Caco-2 (cell line): ENCODE measurements at regions not wholly inside any gene's neighbourhood (a gene's known extent, or its start where the extent isn't known, plus 50 kb on each side); places are given as distances from the start of the nearest gene placed in this dataset.

Experiments used
- BruUV-seq: library from RNA; stranded (reverse); fragments of 400-500 nt; replicated peaks from 2 replicates; lab custom pipeline; 2021; lab: Mats Ljungman, UMichigan
- CTCF ChIA-PET: fragments of 300-600 bp; sonication (Branson Sonifier 250); formaldehyde crosslinking; loops from one replicate; lab custom pipeline; 2022; ENCODE audit warnings: antibody characterized with exemption; lab: Charles Lee
- POLR2A ChIA-PET: fragments of 300-600 bp; sonication (Branson Sonifier 250); formaldehyde crosslinking; loops from one replicate; lab custom pipeline; 2022; ENCODE audit warnings: antibody characterized with exemption; lab: Charles Lee
- DNase-seq, 2 experiments: peaks; one replicate each; pipeline versions ENCODE4 v3.0.0 to v3.0.0-alpha.2; 2020 to 2022
- H3K27me3 ChIP-seq: replicated peaks from 2 replicates; pipeline ENCODE4 v1.6.0; 2011; ENCODE audit warnings: low read length; ENCODE audit not compliant: control insufficient read depth, insufficient read depth
- H3K36me3 ChIP-seq: 2 replicates; pipeline ENCODE4 v1.5.1; 2011; ENCODE audit warnings: low read length; ENCODE audit not compliant: control insufficient read depth, insufficient read depth
- H3K4me1 ChIP-seq: fragments of 250-450 bp; sonication (Bioruptor Pico); 2 replicates; pipeline ENCODE4 v1.5.1; 2020; ENCODE audit warnings: mild to moderate bottlenecking
- H3K4me3 ChIP-seq: 2 replicates; pipeline ENCODE4 v1.5.1; 2011; ENCODE audit warnings: low read depth, mild to moderate bottlenecking, control low read depth, low read length
- H3K9me3 ChIP-seq: fragments of 250-450 bp; sonication (Bioruptor Pico); 2 replicates; pipeline ENCODE4 v1.5.1; 2020; ENCODE audit warnings: mild to moderate bottlenecking, moderate library complexity
- H3K27ac Mint-ChIP-seq: one replicate; pipeline ENCODE4 v1.8.0; 2022; ENCODE audit warnings: mixed read lengths; ENCODE audit not compliant: unreplicated experiment
- H3K27me3 Mint-ChIP-seq: one replicate; pipeline ENCODE4 v1.8.0; 2022; ENCODE audit warnings: mixed read lengths; ENCODE audit not compliant: insufficient read depth, unreplicated experiment
- H3K36me3 Mint-ChIP-seq: one replicate; pipeline ENCODE4 v1.8.0; 2022; ENCODE audit warnings: mild to moderate bottlenecking, mixed read lengths; ENCODE audit not compliant: insufficient read depth, unreplicated experiment
- H3K4me1 Mint-ChIP-seq: one replicate; pipeline ENCODE4 v1.8.0; 2022; ENCODE audit warnings: low read depth, mixed read lengths; ENCODE audit not compliant: unreplicated experiment
- H3K4me3 Mint-ChIP-seq: one replicate; pipeline ENCODE4 v1.8.0; 2022; ENCODE audit warnings: mild to moderate bottlenecking, moderate library complexity, mixed read lengths; ENCODE audit not compliant: unreplicated experiment
- H3K9me3 Mint-ChIP-seq: one replicate; pipeline ENCODE4 v1.8.0; 2022; ENCODE audit warnings: mixed read lengths; ENCODE audit not compliant: unreplicated experiment
- CTCF ChIP-seq, 2 experiments: fragments of 200-600 bp in 1 of 2; IDR thresholded peaks; 1 replicate in 1 of 2; 2 replicates in 1 of 2; pipeline versions ENCODE4 v1.5.1 to v1.8.0; 2011 to 2022; ENCODE audit warnings: antibody characterized with exemption in 1 of 2, control low read depth in 1 of 2, inconsistent platforms in 1 of 2, low read depth in 1 of 2, low read length in 1 of 2, mild to moderate bottlenecking in 1 of 2, moderate library complexity in 1 of 2; ENCODE audit not compliant: insufficient read depth in 1 of 2, severe bottlenecking in 1 of 2, unreplicated experiment in 1 of 2
- intact Hi-C: fragments of 100-400 bp; cut with micrococcal nuclease; formaldehyde crosslinking; loops from one replicate; pipeline ENCODE4 v1.10.0; 2022; ENCODE audit not compliant: unreplicated experiment

- Histone ChIP-seq H3K36me3 (no peaks in the 10 kb centered on the region), H3K4me3 (no peak overlapping the region), H3K4me1 (no peaks in the 10 kb centered on the region), H3K9me3 (no peaks in the 10 kb centered on the region), H3K27me3 (no peaks in the 10 kb centered on the region)
- Mint-ChIP-seq H3K9me3 (peaks cover 6% of the 10 kb centered on the region), H3K27me3 (peaks cover 8% of the 10 kb centered on the region), H3K36me3 (no peaks in the 10 kb centered on the region), H3K27ac (no peak overlapping the region), H3K4me1 (no peaks in the 10 kb centered on the region), H3K4me3 (no peak overlapping the region)
- no peak for TF ChIP-seq CTCF (IDR thresholded peaks at IDR 0.05; ENCODE audit: insufficient read depth in 1 of 2, low read depth in 1 of 2, low read length in 1 of 2, severe bottlenecking in 1 of 2, unreplicated experiment in 1 of 2)
- POLR2A ChIA-PET, result no interaction called here
- intact Hi-C loops, result no loop called here
- DNase-seq, result no peak
- BruUV-seq, result no TSS peak
- CTCF ChIA-PET, result no interaction called here
Observed at GRCh38 chr3:28765194-28765593, 416.6 kb upstream of the AZI2 start.

GRCh38 chr3:28768439-28768838, 419.8 kb upstream of the AZI2 start:
- POLR2A ChIA-PET, result interaction anchor here (0.6 kb wide), 1 partner anchor 61 kb away, joined by 5 read pairs; no protein-coding TSS in a partner anchor
- DNase-seq, result no peak
- Mint-ChIP-seq H3K4me3 (no peak overlapping the region), H3K27ac (no peak overlapping the region), H3K27me3 (peaks cover 8% of the 10 kb centered on the region), H3K36me3 (no peaks in the 10 kb centered on the region), H3K9me3 (peaks cover 15% of the 10 kb centered on the region), H3K4me1 (no peaks in the 10 kb centered on the region)
- intact Hi-C loops, result no loop called here
- Histone ChIP-seq H3K9me3 (no peaks in the 10 kb centered on the region), H3K36me3 (no peaks in the 10 kb centered on the region), H3K27me3 (no peaks in the 10 kb centered on the region), H3K4me1 (no peaks in the 10 kb centered on the region), H3K4me3 (no peak overlapping the region)
- no TSS peak for BruUV-seq
- TF ChIP-seq CTCF (IDR thresholded peaks at IDR 0.05; ENCODE audit: insufficient read depth in 1 of 2, low read depth in 1 of 2, low read length in 1 of 2, severe bottlenecking in 1 of 2, unreplicated experiment in 1 of 2), result no peak
- CTCF ChIA-PET, result no interaction called here

- Mint-ChIP-seq H3K27me3 (no peaks in the 10 kb centered on the region), H3K9me3 (no peaks in the 10 kb centered on the region), H3K27ac (no peak overlapping the region), H3K36me3 (no peaks in the 10 kb centered on the region), H3K4me3 (no peak overlapping the region), H3K4me1 (peaks cover 7% of the 10 kb centered on the region)
- Histone ChIP-seq H3K9me3 (no peaks in the 10 kb centered on the region; the same call in 1 of the 2 replicates), H3K4me1 (peaks cover 13% of the 10 kb centered on the region; the same call in 1 of the 2 replicates), H3K27me3 (no peaks in the 10 kb centered on the region), H3K36me3 (no peaks in the 10 kb centered on the region), H3K4me3 (no peak overlapping the region)
- no peak for DNase-seq
- intact Hi-C loops, result no loop called here
- CTCF ChIA-PET, result no interaction called here
- no peak for TF ChIP-seq CTCF (IDR thresholded peaks at IDR 0.05; ENCODE audit: insufficient read depth in 1 of 2, low read depth in 1 of 2, low read length in 1 of 2, severe bottlenecking in 1 of 2, unreplicated experiment in 1 of 2)
- POLR2A ChIA-PET, result no interaction called here
- no TSS peak for BruUV-seq
Observed at GRCh38 chr3:28777806-28778475, 429.3 kb upstream of the AZI2 start.
